ENCODE measurements at regions not wholly inside any gene's neighbourhood (a gene's known extent, or its start where the extent isn't known, plus 50 kb on each side); places are given as distances from the start of the nearest gene placed in this dataset.

GRCh38 chr4:129246145-129246544 lies 150.2 kb downstream of the C4orf33 start:
- intact Hi-C loops (cut with DNase I), result no loop called here
- no peaks in the 10 kb centered on the region for H3K36me3 ChIP-seq (ENCODE audit: control insufficient read depth in 2 of 3, insufficient read depth in 3 of 3, low read length in 3 of 3)
- DNase-seq (no peak), FAIRE-seq (no peak)
- H3K4me1 ChIP-seq (ENCODE audit: control insufficient read depth in 2 of 3, insufficient read depth in 2 of 3, low read depth in 1 of 3, low read length in 3 of 3), result peaks cover 0 to 6% (median 0%) of the 10 kb centered on the region in 3 donors
- H3K9ac ChIP-seq (ENCODE audit: low read length in 3 of 3), result no peak overlapping the region
- no peak overlapping the region for H3K4me3 ChIP-seq (ENCODE audit: low read length in 3 of 3)
- no peak overlapping the region for H3K27ac ChIP-seq (ENCODE audit: low read depth in 2 of 2, low read length in 2 of 2)
- H3K27me3 ChIP-seq (ENCODE audit: control insufficient read depth, insufficient read depth, low read length), result no peaks in the 10 kb centered on the region
- TF ChIP-seq CTCF (IDR thresholded peaks at IDR 0.05; ENCODE audit: borderline replicate concordance, extremely low read depth, insufficient read depth), result no peak
- H3K9me3 ChIP-seq (ENCODE audit: control insufficient read depth in 2 of 3, insufficient read depth in 1 of 3, low read length in 3 of 3), result no peaks in the 10 kb centered on the region

- Histone ChIP-seq H3K27ac (ENCODE audit: low read depth in 2 of 2, low read length in 2 of 2) (no peak overlapping the region), H3K27me3 (ENCODE audit: control insufficient read depth, insufficient read depth, low read length) (no peaks in the 10 kb centered on the region), H3K36me3 (ENCODE audit: control insufficient read depth in 2 of 3, insufficient read depth in 3 of 3, low read length in 3 of 3) (no peaks in the 10 kb centered on the region), H3K9me3 (ENCODE audit: control insufficient read depth in 2 of 3, insufficient read depth in 1 of 3, low read length in 3 of 3) (no peaks in the 10 kb centered on the region), H3K9ac (ENCODE audit: low read length in 3 of 3) (no peak overlapping the region), H3K4me3 (ENCODE audit: low read length in 3 of 3) (peak overlapping the region in 1 of 3 donors; percentile 13), H3K4me1 (ENCODE audit: control insufficient read depth in 2 of 3, insufficient read depth in 2 of 3, low read depth in 1 of 3, low read length in 3 of 3) (peaks cover 0 to 6% (median 0%) of the 10 kb centered on the region in 3 donors)
- no peak for TF ChIP-seq CTCF (IDR thresholded peaks at IDR 0.05; ENCODE audit: borderline replicate concordance, extremely low read depth, insufficient read depth)
- intact Hi-C loops (cut with DNase I), result no loop called here
- FAIRE-seq, result no peak
- peak in 1 of 5 donors; percentile 55 for DNase-seq
These were observed 151.0 kb downstream of the C4orf33 start for GRCh38 chr4:129246910-129247461.

- Histone ChIP-seq H3K27ac (ENCODE audit: low read depth in 2 of 2, low read length in 2 of 2) (no peak overlapping the region), H3K27me3 (ENCODE audit: control insufficient read depth, insufficient read depth, low read length) (no peaks in the 10 kb centered on the region), H3K36me3 (ENCODE audit: control insufficient read depth in 2 of 3, insufficient read depth in 3 of 3, low read length in 3 of 3) (no peaks in the 10 kb centered on the region), H3K9me3 (ENCODE audit: control insufficient read depth in 2 of 3, insufficient read depth in 1 of 3, low read length in 3 of 3) (no peaks in the 10 kb centered on the region), H3K9ac (ENCODE audit: low read length in 3 of 3) (no peak overlapping the region), H3K4me1 (ENCODE audit: control insufficient read depth in 2 of 3, insufficient read depth in 2 of 3, low read depth in 1 of 3, low read length in 3 of 3) (peaks cover 0 to 6% (median 0%) of the 10 kb centered on the region in 3 donors), H3K4me3 (ENCODE audit: low read length in 3 of 3) (no peak overlapping the region)
- intact Hi-C loops (cut with DNase I), result no loop called here
- FAIRE-seq (no peak), DNase-seq (peak in 1 of 5 donors; percentile 40)
- TF ChIP-seq CTCF (IDR thresholded peaks at IDR 0.05; ENCODE audit: borderline replicate concordance, extremely low read depth, insufficient read depth), result no peak
These were observed 152.7 kb downstream of the C4orf33 start for GRCh38 chr4:129248621-129249020.

GRCh38 chr4:129254126-129254525 lies 158.2 kb downstream of the C4orf33 start:
- Histone ChIP-seq H3K4me3 (ENCODE audit: low read length in 3 of 3) (no peak overlapping the region), H3K27ac (ENCODE audit: low read depth in 2 of 2, low read length in 2 of 2) (no peak overlapping the region), H3K9ac (ENCODE audit: low read length in 3 of 3) (no peak overlapping the region), H3K36me3 (ENCODE audit: control insufficient read depth in 2 of 3, insufficient read depth in 3 of 3, low read length in 3 of 3) (no peaks in the 10 kb centered on the region), H3K27me3 (ENCODE audit: control insufficient read depth, insufficient read depth, low read length) (no peaks in the 10 kb centered on the region), H3K4me1 (ENCODE audit: control insufficient read depth in 2 of 3, insufficient read depth in 2 of 3, low read depth in 1 of 3, low read length in 3 of 3) (no peaks in the 10 kb centered on the region), H3K9me3 (ENCODE audit: control insufficient read depth in 2 of 3, insufficient read depth in 1 of 3, low read length in 3 of 3) (no peaks in the 10 kb centered on the region)
- FAIRE-seq (no peak), DNase-seq (no peak)
- no peak for TF ChIP-seq CTCF (IDR thresholded peaks at IDR 0.05; ENCODE audit: borderline replicate concordance, extremely low read depth, insufficient read depth)
- intact Hi-C loops (cut with DNase I), result no loop called here

All from kidney (tissue), 13 donors.